Hematopoietic multipotent progenitor cell treated with erythropoietin and hydrocortisone succinate and interleukin-3 and kit ligand, for 6 days (in vitro differentiated cells): ENCODE measurements at regions not wholly inside any gene's neighbourhood (a gene's known extent, or its start where the extent isn't known, plus 50 kb on each side); places are given as distances from the start of the nearest gene placed in this dataset.
"Not testable (repeated sequence)": the region's sequence is repeated elsewhere in the genome, so short reads cannot be mapped to it uniquely, and the experiment has no call there.

Experiments
- DNase-seq: peaks from one replicate; pipeline ENCODE4 v3.0.0-alpha.2; 2015

GRCh38 chr5:67619636-67620035 lies 423.0 kb upstream of the CD180 start:
- DNase-seq, result no peak

GRCh38 chr5:67619235-67619634 lies 422.6 kb upstream of the CD180 start:
- DNase-seq, result no peak

DNA sequence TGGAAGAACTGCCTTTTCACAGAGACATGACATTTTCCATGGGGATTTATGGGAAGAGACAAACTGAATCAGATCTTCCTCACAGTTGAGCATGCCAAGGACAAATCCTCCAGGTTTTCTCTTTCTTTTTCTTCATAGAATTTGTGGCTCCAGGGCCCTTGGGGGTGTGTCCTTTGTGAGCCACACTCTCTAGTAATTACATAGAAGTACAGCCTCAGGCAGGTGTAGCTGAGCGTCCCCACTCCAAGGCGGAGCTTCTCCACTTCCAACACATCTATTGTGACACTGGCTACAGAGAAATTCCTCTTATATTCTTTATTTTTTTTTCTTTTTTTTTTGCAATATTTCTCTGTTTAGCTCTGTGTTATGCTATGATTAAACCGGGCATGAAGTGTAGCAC lies 420.5 kb upstream of the CD180 start:
- DNase-seq, result no peak

- DNase-seq, result no peak
These were observed 416.4 kb upstream of the CD180 start for GRCh38 chr5:67612961-67613360.

- no peak for DNase-seq
These were observed 413.8 kb upstream of the CD180 start for GRCh38 chr5:67610186-67610912.

- DNase-seq, result no peak
These were observed 411.4 kb upstream of the CD180 start for GRCh38 chr5:67607958-67608357.

GRCh38 chr5:67606586-67606947 lies 410.0 kb upstream of the CD180 start:
- DNase-seq, result no peak

DNA sequence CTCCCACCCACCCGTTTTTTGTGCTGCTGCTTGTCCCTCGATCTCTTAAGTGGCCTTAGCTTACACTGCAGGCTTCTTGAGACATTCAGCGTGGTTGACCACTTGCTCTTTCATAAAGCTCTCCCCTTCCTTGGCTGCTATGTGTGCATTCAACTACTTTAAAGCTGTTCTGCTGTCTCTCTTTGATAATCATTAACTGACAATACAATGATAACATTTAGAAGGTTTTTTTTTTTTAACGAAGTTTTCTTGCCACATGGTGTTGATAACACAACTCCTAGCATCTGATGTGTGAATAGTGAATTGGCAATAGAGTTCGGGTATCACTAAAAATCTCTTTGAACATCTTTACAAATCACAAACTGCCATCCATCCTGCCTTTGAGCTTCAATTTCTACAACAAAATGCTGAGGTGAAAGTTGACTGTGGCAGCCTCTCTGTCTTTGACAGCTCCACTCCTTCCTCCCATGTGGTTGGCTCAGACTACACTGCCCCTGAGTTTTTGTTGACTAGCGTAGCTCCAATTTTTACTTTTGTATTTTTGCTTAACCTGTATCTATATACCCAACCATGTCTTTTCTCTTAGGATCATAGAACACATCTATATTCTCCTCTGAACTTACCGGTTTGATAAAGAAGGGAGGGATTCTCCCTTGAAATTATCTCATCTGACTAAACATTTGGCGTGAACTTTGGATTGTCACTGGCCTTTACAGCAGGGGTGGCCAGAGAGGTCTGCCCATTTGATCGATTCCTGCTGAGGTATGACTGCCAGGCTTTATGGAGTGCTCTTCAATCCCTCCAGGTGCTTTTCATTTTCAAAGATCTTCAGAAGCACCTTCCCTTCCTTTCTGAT lies 409.4 kb upstream of the CD180 start:
- no peak for DNase-seq

DNA sequence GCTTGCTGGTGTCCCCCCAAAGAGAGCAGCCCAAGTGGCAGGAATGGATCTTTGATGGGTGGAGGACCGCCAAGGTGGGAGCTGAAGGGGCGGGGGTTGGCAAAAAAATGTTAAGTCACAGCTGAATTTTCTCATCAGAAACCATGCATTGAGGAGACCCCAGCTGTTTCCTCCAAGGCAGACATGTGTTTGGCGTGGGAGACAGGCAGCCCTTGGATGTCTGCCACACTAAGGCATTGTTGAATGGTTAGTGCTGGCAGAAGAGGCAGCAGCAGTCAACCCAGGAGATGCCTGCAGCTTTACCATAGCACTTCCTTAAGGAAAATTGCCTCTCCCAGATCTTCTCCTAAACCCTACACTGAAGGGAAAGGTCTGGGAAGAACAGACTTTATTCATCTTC lies 394.9 kb upstream of the CD180 start:
- DNase-seq, result no peak

DNA sequence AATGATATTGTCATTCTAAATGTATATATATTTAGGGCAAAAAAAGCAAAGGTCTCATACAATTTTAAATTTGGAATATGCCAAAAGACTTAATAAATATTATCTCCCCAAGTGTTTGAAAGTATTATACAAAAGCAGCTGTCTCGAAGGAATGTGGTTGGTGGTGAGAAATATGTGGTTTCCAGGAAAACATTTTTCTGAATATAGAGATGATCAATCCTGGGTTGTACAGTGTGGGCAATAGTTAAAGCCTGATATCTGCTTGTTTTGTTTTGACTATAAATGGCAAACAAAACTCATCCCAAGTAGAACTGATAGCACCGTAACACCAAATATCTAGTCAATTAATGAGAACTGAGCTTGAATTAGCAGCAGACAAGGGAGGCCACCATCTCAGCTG lies 391.8 kb upstream of the CD180 start:
- no peak for DNase-seq

DNA sequence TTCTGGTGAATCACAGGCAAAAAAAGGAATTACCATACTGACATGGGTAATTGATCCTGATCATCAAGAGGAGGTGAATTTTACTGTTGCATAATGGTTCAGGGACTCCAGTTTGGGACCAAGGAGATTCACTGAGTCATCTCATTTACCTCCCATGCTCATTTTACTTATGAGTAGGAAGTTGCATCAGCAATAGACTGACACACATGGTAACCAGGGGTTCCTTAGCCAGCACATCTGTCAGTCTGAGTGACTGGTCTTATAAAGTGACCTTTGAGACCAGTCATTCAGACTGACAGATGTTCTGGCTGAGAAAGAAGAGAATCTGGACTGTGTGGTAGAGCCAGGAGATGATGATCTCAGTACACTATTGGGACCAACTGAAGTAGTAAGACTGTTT lies 384.6 kb upstream of the CD180 start:
- no peak for DNase-seq

DNA sequence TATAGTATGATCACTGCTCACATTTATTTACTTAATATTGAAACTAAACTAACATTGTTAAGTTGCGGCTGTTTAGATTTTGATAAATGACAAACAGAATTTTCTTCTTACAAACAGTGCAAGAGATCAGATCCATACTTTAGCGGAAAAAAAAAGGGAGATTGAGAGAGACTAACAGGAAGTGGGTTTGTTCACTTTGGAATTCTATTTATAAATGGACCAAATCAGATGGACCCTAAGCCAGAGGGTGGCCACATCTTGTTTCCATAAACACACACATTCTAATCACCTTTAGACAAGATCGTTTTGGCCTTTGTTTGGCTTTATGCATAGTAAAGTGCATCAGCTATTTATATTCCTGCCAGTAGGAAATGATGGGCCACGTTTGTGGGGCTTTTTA lies 381.4 kb upstream of the CD180 start:
- no peak for DNase-seq

- DNase-seq, result no peak
These were observed 380.8 kb upstream of the CD180 start for GRCh38 chr5:67577424-67577823.

DNA sequence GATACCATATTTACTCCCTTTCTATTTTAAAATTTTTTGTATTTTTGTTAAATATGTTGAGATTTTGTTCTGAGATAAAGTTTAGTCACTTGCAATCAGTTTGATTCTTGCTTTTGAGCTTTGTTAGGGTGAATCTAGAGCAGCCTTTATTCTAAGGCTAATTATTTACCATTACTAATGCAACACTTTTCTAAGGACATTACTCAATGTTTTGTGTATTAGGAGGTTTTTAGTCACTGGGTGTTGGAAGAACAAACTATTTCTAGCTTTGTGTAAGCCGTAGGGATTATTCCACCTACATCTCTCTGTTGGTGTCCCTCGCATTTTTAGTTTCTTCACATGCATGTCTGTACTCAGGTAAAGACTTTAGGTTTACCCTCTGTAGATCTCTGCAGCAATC lies 379.5 kb upstream of the CD180 start:
- DNase-seq, result no peak

GRCh38 chr5:67575087-67575486 lies 378.5 kb upstream of the CD180 start:
- DNase-seq, result no peak

GRCh38 chr5:67561151-67561932 lies 364.7 kb upstream of the CD180 start:
- DNase-seq, result no peak

DNA sequence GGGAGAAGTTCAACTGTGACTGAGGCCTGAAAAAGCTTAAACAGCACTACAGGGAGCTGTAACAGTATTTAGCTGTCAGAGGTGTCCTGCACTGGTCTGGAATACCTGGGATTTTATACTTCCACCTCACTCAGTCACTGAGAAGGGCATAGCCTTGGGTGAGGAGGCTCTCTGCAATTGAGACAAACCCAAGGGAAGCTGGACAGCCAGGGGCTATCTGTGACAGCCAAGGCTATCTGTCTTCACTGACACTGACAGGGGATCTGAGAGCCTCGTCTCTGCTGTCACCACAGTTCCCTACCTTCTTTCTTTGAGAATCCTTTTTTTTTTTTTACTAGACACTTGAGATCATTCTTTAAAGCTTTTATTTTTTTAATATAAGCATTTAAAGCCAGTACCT lies 356.2 kb upstream of the CD180 start:
- DNase-seq, result no peak

DNA sequence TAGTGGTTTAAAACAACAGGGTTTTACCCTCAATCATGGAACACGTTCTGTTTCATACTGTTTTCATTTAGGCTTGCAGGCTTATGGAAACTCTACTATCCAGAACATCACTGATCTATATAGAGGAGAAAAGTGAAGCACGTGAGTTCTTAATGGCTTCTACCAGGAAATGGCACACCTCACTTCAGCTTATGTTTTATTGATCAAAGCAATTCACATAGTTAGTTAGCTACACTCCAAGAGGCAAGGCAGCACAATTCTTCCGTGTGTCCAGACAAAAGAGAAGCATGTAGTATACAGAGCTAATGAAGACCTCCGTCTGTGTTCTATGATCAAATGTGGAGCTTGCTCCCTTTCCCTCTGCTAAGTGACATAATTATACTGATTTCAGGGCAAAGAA lies 353.3 kb upstream of the CD180 start:
- DNase-seq, result no peak

GRCh38 chr5:67549296-67549618 lies 352.7 kb upstream of the CD180 start:
- DNase-seq, result no peak

- DNase-seq, result no peak
These were observed 352.1 kb upstream of the CD180 start for GRCh38 chr5:67548520-67549295.

GRCh38 chr5:67547682-67548081 lies 351.1 kb upstream of the CD180 start:
- DNase-seq, result no peak

DNA sequence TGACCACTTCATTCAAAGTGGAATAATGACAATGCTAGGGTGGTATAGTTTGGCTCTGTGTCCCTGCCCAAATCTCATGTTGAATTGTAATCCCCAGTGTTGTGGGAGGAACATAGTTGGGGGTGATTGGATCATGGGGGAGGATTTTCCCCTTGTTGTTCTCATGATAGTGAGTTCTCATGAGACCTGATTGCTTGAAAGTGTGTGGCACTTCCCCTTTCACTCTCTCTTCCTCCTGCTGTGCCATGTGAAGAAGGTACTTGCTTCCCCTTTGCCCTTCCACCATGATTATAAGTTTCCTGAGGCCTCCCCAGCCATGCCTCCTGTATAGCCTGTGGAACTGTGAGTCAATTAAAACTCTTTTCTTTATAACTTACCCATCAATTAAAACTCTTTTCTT lies 348.3 kb upstream of the CD180 start:
- not testable (repeated sequence) for DNase-seq

- no peak for DNase-seq
These were observed 347.2 kb upstream of the CD180 start for GRCh38 chr5:67543720-67544270.
